ENCODE measurements at regions not wholly inside any gene's neighbourhood (a gene's known extent, or its start where the extent isn't known, plus 50 kb on each side); places are given as distances from the start of the nearest gene placed in this dataset.

- no peak for ATAC-seq
- TF ChIP-seq ZFP30 (CRISPR knock-in tag; IDR thresholded peaks at IDR 0.05) (no peak), SNAI2 (CRISPR knock-in tag; IDR thresholded peaks at IDR 0.05) (no peak)
Observed at GRCh38 chr2:181273986-181274385, 183.2 kb upstream of the ITGA4 start.

- no peak for TF ChIP-seq BACH2 (CRISPR knock-in tag; IDR thresholded peaks at IDR 0.05; ENCODE audit: borderline replicate concordance)
- no peak for TF ChIP-seq CSRNP3 (CRISPR knock-in tag; IDR thresholded peaks at IDR 0.05)
- TF ChIP-seq ISL1 (CRISPR knock-in tag; IDR thresholded peaks at IDR 0.05): no peak
- TF ChIP-seq ZFP3 (CRISPR knock-in tag; IDR thresholded peaks at IDR 0.05): no peak
- no peak for TF ChIP-seq OSR1 (CRISPR knock-in tag; IDR thresholded peaks at IDR 0.05)
- no peak for TF ChIP-seq ARNTL (CRISPR knock-in tag; IDR thresholded peaks at IDR 0.05; ENCODE audit: borderline replicate concordance, low read depth)
- no peak for TF ChIP-seq SNAI2 (CRISPR knock-in tag; IDR thresholded peaks at IDR 0.05)
- no peak for TF ChIP-seq ZNF70 (CRISPR knock-in tag; IDR thresholded peaks at IDR 0.05)
- no peak for TF ChIP-seq ZFP30 (CRISPR knock-in tag; IDR thresholded peaks at IDR 0.05)
- TF ChIP-seq ZC3H10 (CRISPR knock-in tag; IDR thresholded peaks at IDR 0.05): no peak
- no peak for TF ChIP-seq ZNF565 (CRISPR knock-in tag; conservative IDR thresholded peaks at IDR 0.05; ENCODE audit: low read depth)
- no peak for TF ChIP-seq GLIS3 (CRISPR knock-in tag; IDR thresholded peaks at IDR 0.05)
- TF ChIP-seq PATZ1 (CRISPR knock-in tag; IDR thresholded peaks at IDR 0.05; ENCODE audit: borderline replicate concordance): no peak
- TF ChIP-seq ESRRG (CRISPR knock-in tag; IDR thresholded peaks at IDR 0.05): no peak
- TF ChIP-seq CREB5 (CRISPR knock-in tag; IDR thresholded peaks at IDR 0.05; ENCODE audit: low read depth): no peak
- TF ChIP-seq POU6F1 (CRISPR knock-in tag; IDR thresholded peaks at IDR 0.05; ENCODE audit: borderline replicate concordance, low read depth): no peak
- TF ChIP-seq TOX (CRISPR knock-in tag; IDR thresholded peaks at IDR 0.05; ENCODE audit: borderline replicate concordance): no peak
- ATAC-seq: no peak
Observed at GRCh38 chr2:181275643-181276070, 181.5 kb upstream of the ITGA4 start.

- TF ChIP-seq SNAI2 (CRISPR knock-in tag; IDR thresholded peaks at IDR 0.05): no peak
- no peak for TF ChIP-seq CSRNP3 (CRISPR knock-in tag; IDR thresholded peaks at IDR 0.05)
- TF ChIP-seq PATZ1 (CRISPR knock-in tag; IDR thresholded peaks at IDR 0.05; ENCODE audit: borderline replicate concordance): no peak
- TF ChIP-seq ZNF70 (CRISPR knock-in tag; IDR thresholded peaks at IDR 0.05): no peak
- no peak for TF ChIP-seq CSDC2 (CRISPR knock-in tag; IDR thresholded peaks at IDR 0.05)
- no peak for TF ChIP-seq TSHZ2 (CRISPR knock-in tag; IDR thresholded peaks at IDR 0.05)
- no peak for TF ChIP-seq ZNF8 (CRISPR knock-in tag; IDR thresholded peaks at IDR 0.05)
- TF ChIP-seq BACH2 (CRISPR knock-in tag; IDR thresholded peaks at IDR 0.05; ENCODE audit: borderline replicate concordance): no peak
- no peak for TF ChIP-seq ZFP30 (CRISPR knock-in tag; IDR thresholded peaks at IDR 0.05)
- no peak for ATAC-seq
Observed at GRCh38 chr2:181281206-181281832, 175.9 kb upstream of the ITGA4 start.

Measured in SK-N-SH treated with all-trans-retinoic acid at 6 μM for 48 hours (cell line).